ENCODE measurements at regions not wholly inside any gene's neighbourhood (a gene's known extent, or its start where the extent isn't known, plus 50 kb on each side); places are given as distances from the start of the nearest gene placed in this dataset.

DNA sequence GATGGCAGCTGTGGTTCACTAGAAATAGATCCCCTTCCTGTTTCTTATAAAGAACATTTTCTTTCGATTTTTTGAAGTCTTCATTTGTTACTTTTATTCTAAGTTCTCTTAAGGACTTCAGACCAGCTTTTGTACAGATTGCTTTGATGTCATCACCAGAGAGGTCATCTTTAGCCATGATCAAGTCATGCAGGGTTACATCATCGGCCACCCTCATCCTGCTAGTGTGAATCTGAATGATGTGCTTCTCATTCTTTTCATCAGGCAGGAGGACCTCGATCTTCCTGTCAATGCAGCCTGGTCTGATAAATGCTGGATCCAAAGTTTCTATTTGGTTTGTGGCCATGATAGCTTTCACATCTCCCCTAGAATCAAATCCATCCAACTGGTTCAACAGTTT, 706.7 kb downstream of the RERGL start (continued):
- TF ChIP-seq TOX (CRISPR knock-in tag; IDR thresholded peaks at IDR 0.05; ENCODE audit: borderline replicate concordance) (no peak), ISL1 (CRISPR knock-in tag; IDR thresholded peaks at IDR 0.05) (no peak)
- TF ChIP-seq, protein P1, sequence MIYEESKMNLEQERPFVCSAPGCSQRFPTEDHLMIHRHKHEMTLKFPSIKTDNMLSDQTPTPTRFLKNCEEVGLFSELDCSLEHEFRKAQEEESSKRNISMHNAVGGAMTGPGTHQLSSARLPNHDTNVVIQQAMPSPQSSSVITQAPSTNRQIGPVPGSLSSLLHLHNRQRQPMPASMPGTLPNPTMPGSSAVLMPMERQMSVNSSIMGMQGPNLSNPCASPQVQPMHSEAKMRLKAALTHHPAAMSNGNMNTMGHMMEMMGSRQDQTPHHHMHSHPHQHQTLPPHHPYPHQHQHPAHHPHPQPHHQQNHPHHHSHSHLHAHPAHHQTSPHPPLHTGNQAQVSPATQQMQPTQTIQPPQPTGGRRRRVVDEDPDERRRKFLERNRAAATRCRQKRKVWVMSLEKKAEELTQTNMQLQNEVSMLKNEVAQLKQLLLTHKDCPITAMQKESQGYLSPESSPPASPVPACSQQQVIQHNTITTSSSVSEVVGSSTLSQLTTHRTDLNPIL (CRISPR knock-in tag; IDR thresholded peaks at IDR 0.05; ENCODE audit: low read depth), result no peak

DNA sequence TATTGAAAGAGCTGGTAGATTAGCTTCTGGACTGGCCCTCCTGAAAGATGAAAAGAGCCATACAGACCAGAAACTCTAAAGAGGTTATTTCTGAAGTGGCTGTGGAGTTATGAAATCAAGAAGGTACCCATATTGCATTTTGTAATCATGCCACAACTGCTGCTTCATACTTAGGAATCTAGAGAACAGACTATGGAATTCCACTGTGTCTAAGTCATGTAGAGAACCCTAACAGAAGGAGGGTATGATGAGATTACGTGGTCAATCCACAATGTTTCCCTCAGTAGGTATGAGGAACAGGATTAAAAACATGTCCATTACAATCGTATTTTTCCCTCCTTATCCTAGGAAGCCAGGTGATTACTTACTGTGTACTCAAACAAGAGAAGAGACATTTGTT, 708.8 kb downstream of the RERGL start:
- no peak for ATAC-seq
- TF ChIP-seq TCF4 (CRISPR knock-in tag; IDR thresholded peaks at IDR 0.05; ENCODE audit: borderline replicate concordance), result no peak
- TF ChIP-seq, protein P2, sequence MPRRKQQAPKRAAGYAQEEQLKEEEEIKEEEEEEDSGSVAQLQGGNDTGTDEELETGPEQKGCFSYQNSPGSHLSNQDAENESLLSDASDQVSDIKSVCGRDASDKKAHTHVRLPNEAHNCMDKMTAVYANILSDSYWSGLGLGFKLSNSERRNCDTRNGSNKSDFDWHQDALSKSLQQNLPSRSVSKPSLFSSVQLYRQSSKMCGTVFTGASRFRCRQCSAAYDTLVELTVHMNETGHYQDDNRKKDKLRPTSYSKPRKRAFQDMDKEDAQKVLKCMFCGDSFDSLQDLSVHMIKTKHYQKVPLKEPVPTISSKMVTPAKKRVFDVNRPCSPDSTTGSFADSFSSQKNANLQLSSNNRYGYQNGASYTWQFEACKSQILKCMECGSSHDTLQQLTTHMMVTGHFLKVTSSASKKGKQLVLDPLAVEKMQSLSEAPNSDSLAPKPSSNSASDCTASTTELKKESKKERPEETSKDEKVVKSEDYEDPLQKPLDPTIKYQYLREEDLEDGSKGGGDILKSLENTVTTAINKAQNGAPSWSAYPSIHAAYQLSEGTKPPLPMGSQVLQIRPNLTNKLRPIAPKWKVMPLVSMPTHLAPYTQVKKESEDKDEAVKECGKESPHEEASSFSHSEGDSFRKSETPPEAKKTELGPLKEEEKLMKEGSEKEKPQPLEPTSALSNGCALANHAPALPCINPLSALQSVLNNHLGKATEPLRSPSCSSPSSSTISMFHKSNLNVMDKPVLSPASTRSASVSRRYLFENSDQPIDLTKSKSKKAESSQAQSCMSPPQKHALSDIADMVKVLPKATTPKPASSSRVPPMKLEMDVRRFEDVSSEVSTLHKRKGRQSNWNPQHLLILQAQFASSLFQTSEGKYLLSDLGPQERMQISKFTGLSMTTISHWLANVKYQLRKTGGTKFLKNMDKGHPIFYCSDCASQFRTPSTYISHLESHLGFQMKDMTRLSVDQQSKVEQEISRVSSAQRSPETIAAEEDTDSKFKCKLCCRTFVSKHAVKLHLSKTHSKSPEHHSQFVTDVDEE (CRISPR knock-in tag; IDR thresholded peaks at IDR 0.05), result no peak
- TF ChIP-seq, protein P3, sequence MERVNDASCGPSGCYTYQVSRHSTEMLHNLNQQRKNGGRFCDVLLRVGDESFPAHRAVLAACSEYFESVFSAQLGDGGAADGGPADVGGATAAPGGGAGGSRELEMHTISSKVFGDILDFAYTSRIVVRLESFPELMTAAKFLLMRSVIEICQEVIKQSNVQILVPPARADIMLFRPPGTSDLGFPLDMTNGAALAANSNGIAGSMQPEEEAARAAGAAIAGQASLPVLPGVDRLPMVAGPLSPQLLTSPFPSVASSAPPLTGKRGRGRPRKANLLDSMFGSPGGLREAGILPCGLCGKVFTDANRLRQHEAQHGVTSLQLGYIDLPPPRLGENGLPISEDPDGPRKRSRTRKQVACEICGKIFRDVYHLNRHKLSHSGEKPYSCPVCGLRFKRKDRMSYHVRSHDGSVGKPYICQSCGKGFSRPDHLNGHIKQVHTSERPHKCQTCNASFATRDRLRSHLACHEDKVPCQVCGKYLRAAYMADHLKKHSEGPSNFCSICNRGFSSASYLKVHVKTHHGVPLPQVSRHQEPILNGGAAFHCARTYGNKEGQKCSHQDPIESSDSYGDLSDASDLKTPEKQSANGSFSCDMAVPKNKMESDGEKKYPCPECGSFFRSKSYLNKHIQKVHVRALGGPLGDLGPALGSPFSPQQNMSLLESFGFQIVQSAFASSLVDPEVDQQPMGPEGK (CRISPR knock-in tag; IDR thresholded peaks at IDR 0.05; ENCODE audit: borderline replicate concordance), result no peak
- no peak for TF ChIP-seq GLIS3 (CRISPR knock-in tag; IDR thresholded peaks at IDR 0.05)
- no peak for TF ChIP-seq ZNF70 (CRISPR knock-in tag; IDR thresholded peaks at IDR 0.05)
- TF ChIP-seq PPARA (CRISPR knock-in tag; IDR thresholded peaks at IDR 0.05; ENCODE audit: borderline replicate concordance), result no peak
- TF ChIP-seq TOX (CRISPR knock-in tag; IDR thresholded peaks at IDR 0.05; ENCODE audit: borderline replicate concordance), result no peak
- TF ChIP-seq ZNF565 (CRISPR knock-in tag; conservative IDR thresholded peaks at IDR 0.05; ENCODE audit: low read depth), result no peak
- TF ChIP-seq, protein P4, sequence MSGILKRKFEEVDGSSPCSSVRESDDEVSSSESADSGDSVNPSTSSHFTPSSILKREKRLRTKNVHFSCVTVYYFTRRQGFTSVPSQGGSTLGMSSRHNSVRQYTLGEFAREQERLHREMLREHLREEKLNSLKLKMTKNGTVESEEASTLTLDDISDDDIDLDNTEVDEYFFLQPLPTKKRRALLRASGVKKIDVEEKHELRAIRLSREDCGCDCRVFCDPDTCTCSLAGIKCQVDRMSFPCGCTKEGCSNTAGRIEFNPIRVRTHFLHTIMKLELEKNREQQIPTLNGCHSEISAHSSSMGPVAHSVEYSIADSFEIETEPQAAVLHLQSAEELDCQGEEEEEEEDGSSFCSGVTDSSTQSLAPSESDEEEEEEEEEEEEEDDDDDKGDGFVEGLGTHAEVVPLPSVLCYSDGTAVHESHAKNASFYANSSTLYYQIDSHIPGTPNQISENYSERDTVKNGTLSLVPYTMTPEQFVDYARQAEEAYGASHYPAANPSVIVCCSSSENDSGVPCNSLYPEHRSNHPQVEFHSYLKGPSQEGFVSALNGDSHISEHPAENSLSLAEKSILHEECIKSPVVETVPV (CRISPR knock-in tag; IDR thresholded peaks at IDR 0.05), result no peak
- TF ChIP-seq ZFP30 (CRISPR knock-in tag; IDR thresholded peaks at IDR 0.05), result no peak
- TF ChIP-seq RARB (CRISPR knock-in tag; IDR thresholded peaks at IDR 0.05), result no peak
- no peak for TF ChIP-seq ZFP3 (CRISPR knock-in tag; IDR thresholded peaks at IDR 0.05)
- no peak for TF ChIP-seq ZNF8 (CRISPR knock-in tag; IDR thresholded peaks at IDR 0.05)
- no peak for TF ChIP-seq ESRRG (CRISPR knock-in tag; IDR thresholded peaks at IDR 0.05)
- no peak for TF ChIP-seq ZC3H10 (CRISPR knock-in tag; IDR thresholded peaks at IDR 0.05)
- TF ChIP-seq CSDC2 (CRISPR knock-in tag; IDR thresholded peaks at IDR 0.05), result no peak
- TF ChIP-seq, protein P1 (CRISPR knock-in tag; IDR thresholded peaks at IDR 0.05; ENCODE audit: low read depth), result no peak
- TF ChIP-seq ARNTL (CRISPR knock-in tag; IDR thresholded peaks at IDR 0.05; ENCODE audit: borderline replicate concordance, low read depth), result no peak
- TF ChIP-seq BACH2 (CRISPR knock-in tag; IDR thresholded peaks at IDR 0.05; ENCODE audit: borderline replicate concordance), result no peak
- TF ChIP-seq ISL1 (CRISPR knock-in tag; IDR thresholded peaks at IDR 0.05), result no peak

DNA sequence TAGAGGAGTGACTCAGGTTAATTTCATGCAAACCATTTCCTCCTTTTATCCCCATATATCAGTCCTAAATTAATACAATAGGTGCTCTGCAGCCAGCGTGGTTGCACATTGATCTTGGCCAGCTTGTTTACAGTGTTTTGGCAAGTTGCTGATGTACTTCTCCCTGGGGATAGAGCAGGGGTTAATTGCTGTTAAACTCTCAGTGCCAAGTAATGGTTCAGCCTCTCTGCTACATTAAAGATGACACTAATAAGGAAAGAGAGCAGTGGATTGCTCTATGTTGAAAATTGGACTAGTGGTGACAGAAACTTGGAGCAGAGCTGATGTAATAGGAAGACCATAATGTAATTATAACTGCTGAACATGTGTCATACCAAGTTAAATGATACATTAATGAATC, 717.5 kb downstream of the RERGL start:
- no peak for ATAC-seq
- TF ChIP-seq BACH2 (CRISPR knock-in tag; IDR thresholded peaks at IDR 0.05; ENCODE audit: borderline replicate concordance) (no peak), OSR1 (CRISPR knock-in tag; IDR thresholded peaks at IDR 0.05) (no peak), TCF4 (CRISPR knock-in tag; IDR thresholded peaks at IDR 0.05; ENCODE audit: borderline replicate concordance) (no peak), GLIS3 (CRISPR knock-in tag; IDR thresholded peaks at IDR 0.05) (no peak), SNAI2 (CRISPR knock-in tag; IDR thresholded peaks at IDR 0.05) (no peak), ZNF565 (CRISPR knock-in tag; conservative IDR thresholded peaks at IDR 0.05; ENCODE audit: low read depth) (no peak), ZNF8 (CRISPR knock-in tag; IDR thresholded peaks at IDR 0.05) (no peak), ZC3H10 (CRISPR knock-in tag; IDR thresholded peaks at IDR 0.05) (no peak), ESRRG (CRISPR knock-in tag; IDR thresholded peaks at IDR 0.05) (no peak), ZFP30 (CRISPR knock-in tag; IDR thresholded peaks at IDR 0.05) (no peak)
- TF ChIP-seq, protein P3 (CRISPR knock-in tag; IDR thresholded peaks at IDR 0.05; ENCODE audit: borderline replicate concordance), result no peak
- TF ChIP-seq, protein P1 (CRISPR knock-in tag; IDR thresholded peaks at IDR 0.05; ENCODE audit: low read depth), result no peak
- TF ChIP-seq, protein P5, sequence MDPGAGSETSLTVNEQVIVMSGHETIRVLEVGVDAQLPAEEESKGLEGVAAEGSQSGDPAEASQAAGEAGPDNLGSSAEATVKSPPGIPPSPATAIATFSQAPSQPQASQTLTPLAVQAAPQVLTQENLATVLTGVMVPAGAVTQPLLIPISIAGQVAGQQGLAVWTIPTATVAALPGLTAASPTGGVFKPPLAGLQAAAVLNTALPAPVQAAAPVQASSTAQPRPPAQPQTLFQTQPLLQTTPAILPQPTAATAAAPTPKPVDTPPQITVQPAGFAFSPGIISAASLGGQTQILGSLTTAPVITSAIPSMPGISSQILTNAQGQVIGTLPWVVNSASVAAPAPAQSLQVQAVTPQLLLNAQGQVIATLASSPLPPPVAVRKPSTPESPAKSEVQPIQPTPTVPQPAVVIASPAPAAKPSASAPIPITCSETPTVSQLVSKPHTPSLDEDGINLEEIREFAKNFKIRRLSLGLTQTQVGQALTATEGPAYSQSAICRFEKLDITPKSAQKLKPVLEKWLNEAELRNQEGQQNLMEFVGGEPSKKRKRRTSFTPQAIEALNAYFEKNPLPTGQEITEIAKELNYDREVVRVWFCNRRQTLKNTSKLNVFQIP (CRISPR knock-in tag; IDR thresholded peaks at IDR 0.05; ENCODE audit: borderline replicate concordance, low read depth), result no peak

All from SK-N-SH treated with all-trans-retinoic acid at 6 μM for 48 hours (cell line).